COLO668 (cell line): ENCODE measurements at regions not wholly inside any gene's neighbourhood (a gene's known extent, or its start where the extent isn't known, plus 50 kb on each side); places are given as distances from the start of the nearest gene placed in this dataset.
"Not testable (repeated sequence)": the region's sequence is repeated elsewhere in the genome, so short reads cannot be mapped to it uniquely, and the experiment has no call there.

Experiments used
- DNase-seq: peaks from one replicate; lab custom pipeline; 2025; ENCODE audit not compliant: unreplicated experiment; lab: John Stamatoyannopoulos, UW

DNA sequence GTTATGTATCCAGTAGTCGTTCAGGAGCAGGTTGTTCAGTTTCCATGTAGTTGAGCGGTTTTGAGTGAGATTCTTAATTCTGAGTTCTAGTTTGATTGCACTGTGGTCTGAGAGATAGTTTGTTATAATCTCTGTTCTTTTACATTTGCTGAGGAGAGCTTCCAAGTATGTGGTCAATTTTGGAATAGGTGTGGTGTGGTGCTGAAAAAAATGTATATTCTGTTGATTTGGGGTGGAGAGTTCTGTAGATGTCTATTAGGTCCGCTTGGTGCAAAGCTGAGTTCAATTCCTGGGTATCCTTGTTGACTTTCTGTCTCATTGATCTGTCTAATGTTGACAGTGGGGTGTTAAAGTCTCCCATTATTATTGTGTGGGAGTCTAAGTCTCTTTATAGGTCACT is 68.6 kb upstream of the IZUMO1R start:
- DNase-seq = not testable (repeated sequence)

DNA sequence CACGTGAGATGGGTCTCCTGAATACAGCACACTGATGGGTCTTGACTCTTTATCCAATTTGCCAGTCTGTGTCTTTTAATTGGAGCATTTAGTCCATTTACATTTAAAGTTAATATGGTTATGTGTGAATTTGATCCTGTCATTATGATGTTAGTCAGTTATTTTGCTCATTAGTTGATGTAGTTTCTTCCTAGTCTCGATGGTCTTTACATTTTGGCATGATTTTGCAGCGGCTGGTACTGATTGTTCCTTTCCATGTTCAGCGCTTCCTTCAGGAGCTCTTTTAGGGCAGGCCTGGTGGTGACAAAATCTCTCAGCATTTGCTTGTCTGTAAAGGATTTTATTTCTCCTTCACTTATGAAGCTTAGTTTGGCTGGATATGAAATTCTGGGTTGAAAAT is 68.0 kb upstream of the IZUMO1R start:
- DNase-seq = not testable (repeated sequence)

DNA sequence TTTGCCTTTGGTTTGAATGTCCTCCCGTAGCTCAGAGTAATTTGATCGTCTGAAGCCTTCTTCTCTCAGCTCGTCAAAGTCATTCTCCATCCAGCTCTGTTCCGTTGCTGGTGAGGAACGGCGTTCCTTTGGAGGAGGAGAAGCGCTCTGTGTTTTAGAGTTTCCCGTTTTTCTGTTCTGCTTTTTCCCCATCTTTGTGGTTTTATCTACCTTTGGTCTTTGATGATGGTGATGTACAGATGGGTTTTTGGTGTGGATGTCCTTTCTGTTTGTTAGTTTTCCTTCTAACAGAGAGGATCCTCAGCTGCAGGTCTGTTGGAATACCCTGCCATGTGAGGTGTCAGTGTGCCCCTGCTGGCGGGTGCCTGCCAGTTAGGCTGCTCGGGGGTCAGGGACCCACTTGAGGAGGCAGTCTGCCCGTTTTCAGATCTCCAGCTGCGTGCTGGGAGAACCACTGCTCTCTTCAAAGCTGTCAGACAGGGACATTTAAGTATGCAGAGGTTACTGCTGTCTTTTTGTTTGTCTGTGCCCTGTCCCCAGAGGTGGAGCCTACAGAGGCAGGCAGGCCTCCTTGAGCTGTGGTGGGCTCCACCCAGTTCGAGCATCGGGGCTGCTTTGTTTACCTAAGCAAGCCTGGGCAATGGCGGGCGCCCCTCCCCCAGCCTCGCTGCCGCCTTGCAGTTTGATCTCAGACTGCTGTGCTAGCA is 66.8 kb upstream of the IZUMO1R start:
- DNase-seq = not testable (repeated sequence)

DNA sequence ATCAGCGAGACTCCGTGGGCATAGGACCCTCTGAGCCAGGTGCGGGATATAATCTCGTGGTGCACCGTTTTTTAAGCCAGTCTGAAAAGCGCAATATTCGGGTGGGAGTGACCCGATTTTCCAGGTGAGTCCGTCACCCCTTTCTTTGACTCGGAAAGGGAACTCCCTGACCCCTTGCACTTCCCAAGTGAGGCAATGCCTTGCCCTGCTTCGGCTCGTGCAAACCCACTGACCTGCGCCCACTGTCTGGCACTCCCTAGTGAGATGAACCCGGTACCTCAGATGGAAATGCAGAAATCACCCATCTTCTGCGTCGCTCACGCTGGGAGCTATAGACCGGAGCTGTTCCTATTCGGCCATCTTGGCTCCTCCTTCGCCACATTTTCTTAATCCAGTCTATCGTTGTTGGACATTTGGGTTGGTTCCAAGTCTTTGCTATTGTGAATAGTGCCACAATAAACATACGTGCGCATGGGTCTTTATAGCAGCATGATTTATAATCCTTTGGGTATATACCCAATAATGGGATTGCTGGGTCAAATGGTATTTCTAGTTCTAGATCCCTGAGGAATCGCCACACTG is 66.1 kb upstream of the IZUMO1R start:
- not testable (repeated sequence) for DNase-seq

DNA sequence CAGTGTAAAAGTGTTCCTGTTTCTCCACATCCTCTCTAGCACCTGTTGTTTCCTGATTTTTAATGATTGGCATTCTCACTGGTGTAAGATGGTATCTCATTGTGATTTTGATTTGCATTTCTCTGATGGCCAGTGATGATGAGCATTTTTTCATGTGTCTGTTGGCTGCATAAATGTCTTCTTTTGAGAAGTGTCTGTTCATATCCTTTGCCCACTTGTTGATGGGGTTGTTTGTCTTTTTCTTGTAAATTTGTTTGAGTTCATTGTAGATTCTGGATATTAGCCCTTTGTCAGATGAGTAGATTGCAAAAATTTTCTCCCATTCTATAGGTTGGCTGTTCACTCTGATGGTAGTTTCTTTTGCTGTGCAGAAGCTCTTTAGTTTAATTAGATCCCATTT is 65.6 kb upstream of the IZUMO1R start:
- not testable (repeated sequence) for DNase-seq

GRCh38 chr11:94241896-94242295 is 62.5 kb upstream of the IZUMO1R start:
- DNase-seq = no peak

GRCh38 chr11:94243571-94244515 is 60.5 kb upstream of the IZUMO1R start:
- DNase-seq = no peak

DNA sequence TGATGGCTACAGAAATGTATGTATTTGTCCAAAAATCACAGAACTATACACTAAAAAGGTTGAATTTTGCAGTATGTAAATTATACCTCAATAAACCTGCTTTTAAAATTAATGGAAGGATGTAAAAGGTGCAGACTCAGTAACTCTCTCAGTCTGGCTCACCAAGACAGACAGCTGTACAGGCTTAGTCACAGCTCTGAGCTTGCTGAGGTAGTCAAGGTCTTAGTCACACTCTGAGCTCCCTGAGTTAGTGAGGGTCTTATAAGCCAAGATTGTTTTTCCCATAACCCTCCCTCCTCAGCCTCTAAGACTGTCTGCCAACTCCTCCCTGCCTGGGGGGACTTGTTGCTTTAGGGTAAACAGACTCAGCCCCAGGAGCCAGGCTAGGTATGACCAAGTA is 59.3 kb upstream of the IZUMO1R start:
- DNase-seq = no peak

- DNase-seq = peak; percentile 6
Observed at GRCh38 chr11:94248301-94248700, 56.1 kb upstream of the IZUMO1R start.

- no peak for DNase-seq
Observed at GRCh38 chr11:94254214-94254613, 50.2 kb upstream of the IZUMO1R start.
